ENCODE measurements at regions not wholly inside any gene's neighbourhood (a gene's known extent, or its start where the extent isn't known, plus 50 kb on each side); places are given as distances from the start of the nearest gene placed in this dataset.
"Not testable (repeated sequence)": the region's sequence is repeated elsewhere in the genome, so short reads cannot be mapped to it uniquely, and the experiment has no call there.

- TF ChIP-seq CTCF (IDR thresholded peaks at IDR 0.05), result no peak
- H3K9ac ChIP-seq (ENCODE audit: low read depth in 2 of 2, low read length in 2 of 2), result no peak overlapping the region
- no peaks in the 10 kb centered on the region for H3K9me3 ChIP-seq
- H3K4me3 ChIP-seq, result no peak overlapping the region
- no peak for DNase-seq
- no peak overlapping the region for H3K27ac ChIP-seq
- intact Hi-C loops (cut with DNase I), result no loop called here
- no peaks in the 10 kb centered on the region for H3K27me3 ChIP-seq
- H3K4me1 ChIP-seq, result no peaks in the 10 kb centered on the region
- H3K36me3 ChIP-seq, result no peaks in the 10 kb centered on the region
Observed at GRCh38 chr17:63221939-63222338, 224.2 kb downstream of the CYB561 start.

- no peak for DNase-seq
- intact Hi-C loops (cut with DNase I), result no loop called here
- H3K36me3 ChIP-seq, result no peaks in the 10 kb centered on the region
- no peaks in the 10 kb centered on the region for H3K9me3 ChIP-seq
- H3K4me3 ChIP-seq, result no peak overlapping the region
- no peak for TF ChIP-seq CTCF (IDR thresholded peaks at IDR 0.05)
- no peak overlapping the region for H3K27ac ChIP-seq
- no peaks in the 10 kb centered on the region for H3K27me3 ChIP-seq
- H3K4me1 ChIP-seq, result no peaks in the 10 kb centered on the region
- H3K9ac ChIP-seq (ENCODE audit: low read depth in 2 of 2, low read length in 2 of 2), result no peak overlapping the region
Observed at GRCh38 chr17:63222655-63223054, 223.5 kb downstream of the CYB561 start.

- intact Hi-C loops (cut with DNase I), result no loop called here
- H3K36me3 ChIP-seq, result no peaks in the 10 kb centered on the region
- H3K9ac ChIP-seq (ENCODE audit: low read depth in 2 of 2, low read length in 2 of 2), result no peak overlapping the region
- no peaks in the 10 kb centered on the region for H3K4me1 ChIP-seq
- no peaks in the 10 kb centered on the region for H3K9me3 ChIP-seq
- no peak overlapping the region for H3K27ac ChIP-seq
- no peak for DNase-seq
- no peak overlapping the region for H3K4me3 ChIP-seq
- H3K27me3 ChIP-seq, result no peaks in the 10 kb centered on the region
- no peak for TF ChIP-seq CTCF (IDR thresholded peaks at IDR 0.05)
Observed at GRCh38 chr17:63223212-63223911, 222.7 kb downstream of the CYB561 start.

GRCh38 chr17:63224644-63225043, 221.5 kb downstream of the CYB561 start:
- no peak for TF ChIP-seq CTCF (IDR thresholded peaks at IDR 0.05)
- H3K27me3 ChIP-seq, result no peaks in the 10 kb centered on the region
- no peaks in the 10 kb centered on the region for H3K9me3 ChIP-seq
- no peaks in the 10 kb centered on the region for H3K4me1 ChIP-seq
- no peak overlapping the region for H3K4me3 ChIP-seq
- DNase-seq, result no peak
- no peak overlapping the region for H3K9ac ChIP-seq (ENCODE audit: low read depth in 2 of 2, low read length in 2 of 2)
- no peaks in the 10 kb centered on the region for H3K36me3 ChIP-seq
- no peak overlapping the region for H3K27ac ChIP-seq
- intact Hi-C loops (cut with DNase I), result no loop called here

GRCh38 chr17:63226720-63227119, 219.4 kb downstream of the CYB561 start:
- intact Hi-C loops (cut with DNase I); H3K4me3 ChIP-seq; H3K27me3 ChIP-seq; H3K9ac ChIP-seq (ENCODE audit: low read depth in 2 of 2, low read length in 2 of 2); DNase-seq; H3K36me3 ChIP-seq; H3K27ac ChIP-seq; H3K9me3 ChIP-seq; H3K4me1 ChIP-seq: not testable (repeated sequence)

DNA sequence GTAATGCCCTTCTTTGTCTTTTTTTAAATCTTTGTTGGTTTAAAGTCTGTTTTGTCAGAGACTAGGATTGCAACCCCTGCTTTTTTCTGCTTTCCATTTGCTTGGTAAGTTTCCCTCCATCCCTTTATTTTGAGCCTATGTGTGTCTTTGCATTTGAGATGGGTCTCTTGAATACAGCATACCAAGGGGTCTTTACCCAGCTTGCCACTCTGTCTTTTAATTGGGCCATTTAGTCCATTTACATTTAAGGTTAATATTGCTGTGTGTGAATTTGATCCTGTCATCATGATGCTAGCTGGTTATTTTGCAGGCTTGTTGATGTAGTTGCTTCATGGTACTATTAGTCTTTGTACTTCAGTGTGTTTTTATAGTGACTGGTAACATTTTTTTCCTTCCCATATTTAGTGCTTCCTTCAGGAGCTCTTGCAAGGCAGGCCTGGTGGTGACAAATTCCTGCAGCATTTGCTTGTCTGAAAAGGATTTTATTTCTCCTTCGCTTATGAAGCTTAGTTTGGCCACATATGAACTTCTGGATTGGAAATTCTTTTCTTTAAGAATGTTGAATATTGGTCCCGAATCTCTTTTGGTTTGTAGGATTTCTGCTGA, 215.0 kb downstream of the CYB561 start:
- DNase-seq; intact Hi-C loops (cut with DNase I); H3K27ac ChIP-seq; H3K27me3 ChIP-seq; H3K9me3 ChIP-seq; H3K4me1 ChIP-seq; H3K9ac ChIP-seq (ENCODE audit: low read depth in 2 of 2, low read length in 2 of 2); H3K36me3 ChIP-seq; H3K4me3 ChIP-seq: not testable (repeated sequence)

Data from colonic mucosa (tissue), 4 donors.